Fibroblast of villous mesenchyme (primary cell): ENCODE measurements at regions not wholly inside any gene's neighbourhood (a gene's known extent, or its start where the extent isn't known, plus 50 kb on each side); places are given as distances from the start of the nearest gene placed in this dataset.

Experiments used
- DNase-seq: peaks from one replicate; pipeline ENCODE4 v3.0.0-alpha.2; 2010; ENCODE audit warnings: low read depth
- H3K4me3 ChIP-seq: 2 replicates; pipeline ENCODE4 v1.5.1; 2011; ENCODE audit warnings: low read depth, mild to moderate bottlenecking, low read length
- CTCF ChIP-seq: IDR thresholded peaks from 2 replicates; pipeline ENCODE4 v1.5.1; 2012; ENCODE audit warnings: low read depth, mild to moderate bottlenecking, low read length; ENCODE audit not compliant: insufficient read depth

- no peak for TF ChIP-seq CTCF
- no peak for DNase-seq
- H3K4me3 ChIP-seq: no peak overlapping the region
These were observed 94.8 kb upstream of the PTPRT start for GRCh38 chr20:43284486-43284885.

GRCh38 chr20:43283126-43283525 is 93.4 kb upstream of the PTPRT start:
- DNase-seq: no peak
- H3K4me3 ChIP-seq: no peak overlapping the region
- TF ChIP-seq CTCF: no peak

GRCh38 chr20:43271980-43272379 is 82.3 kb upstream of the PTPRT start:
- H3K4me3 ChIP-seq: no peak overlapping the region
- no peak for DNase-seq
- TF ChIP-seq CTCF: no peak

GRCh38 chr20:43265449-43265848 is 75.7 kb upstream of the PTPRT start:
- no peak overlapping the region for H3K4me3 ChIP-seq
- DNase-seq: no peak
- TF ChIP-seq CTCF: no peak

GRCh38 chr20:43263226-43263625 is 73.5 kb upstream of the PTPRT start:
- no peak for TF ChIP-seq CTCF
- H3K4me3 ChIP-seq: no peak overlapping the region
- no peak for DNase-seq

- no peak for TF ChIP-seq CTCF
These were observed 72.6 kb upstream of the PTPRT start for GRCh38 chr20:43262341-43262740.

GRCh38 chr20:43255877-43256276 is 66.2 kb upstream of the PTPRT start:
- no peak overlapping the region for H3K4me3 ChIP-seq
- TF ChIP-seq CTCF: no peak
- no peak for DNase-seq

More at GRCh38 chr20:43262341-43262740, 72.6 kb upstream of the PTPRT start:
- DNase-seq: no peak
- H3K4me3 ChIP-seq: no peak overlapping the region
